ENCODE measurements at regions not wholly inside any gene's neighbourhood (a gene's known extent, or its start where the extent isn't known, plus 50 kb on each side); places are given as distances from the start of the nearest gene placed in this dataset.

DNA sequence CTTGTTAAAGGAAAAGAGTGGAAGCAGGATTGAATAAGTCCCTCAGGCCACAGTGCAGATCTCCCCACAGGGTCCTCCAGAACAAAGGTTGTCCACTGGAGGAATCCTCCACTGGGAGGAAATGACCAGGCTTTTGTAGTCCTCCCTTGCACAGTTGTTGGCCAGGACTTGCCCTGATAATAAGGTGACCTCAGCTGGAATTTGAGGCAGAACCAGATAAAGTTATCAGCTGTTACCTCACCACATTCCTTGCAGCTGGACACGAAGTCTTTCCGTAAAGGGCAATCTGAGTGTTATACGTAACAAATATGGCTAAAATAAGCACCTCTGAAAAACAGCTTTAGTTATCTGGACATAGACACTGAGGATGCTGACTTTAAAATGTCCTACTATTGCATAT is 83.5 kb upstream of the NAALADL2 start (continued):
- no peak for TF ChIP-seq CEBPZ (IDR thresholded peaks at IDR 0.05; ENCODE audit: low read depth, low read length)
- no peak for TF ChIP-seq SUZ12 (IDR thresholded peaks at IDR 0.05; ENCODE audit: unreplicated experiment)

DNA sequence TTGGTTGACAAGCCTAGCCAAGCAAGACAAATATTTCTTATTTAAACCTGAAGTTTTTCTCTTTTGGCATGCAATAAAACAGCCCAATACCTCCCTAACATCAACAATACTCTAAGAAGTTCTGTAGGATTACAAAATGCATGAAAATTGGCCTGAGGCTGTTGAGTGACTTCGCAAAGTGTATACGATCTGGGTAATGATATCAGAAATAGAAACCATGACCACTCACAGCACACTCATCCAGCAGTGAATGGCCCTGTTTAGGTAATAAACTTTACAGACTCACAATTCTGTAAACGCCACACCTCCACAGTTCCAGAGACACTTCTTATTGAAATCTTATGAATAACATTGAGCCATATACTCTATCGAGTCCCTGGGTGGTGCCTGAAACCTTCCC is 83.0 kb upstream of the NAALADL2 start:
- CTCF ChIA-PET, result no interaction called here
- DNase-seq (ENCODE audit: low read depth, low spot score) (no peak), ATAC-seq (no peak), FAIRE-seq (no peak)
- Histone ChIP-seq H3K36me3 (ENCODE audit: control insufficient read depth in 2 of 2, insufficient read depth in 2 of 2, low read length in 1 of 2) (no peaks in the 10 kb centered on the region), H3K9ac (ENCODE audit: control insufficient read depth, insufficient read depth, low read length) (no peak overlapping the region), H2AFZ (ENCODE audit: control insufficient read depth, low read depth, low read length) (no peak overlapping the region), H3K27ac (ENCODE audit: control insufficient read depth, insufficient read depth) (no peak overlapping the region), H3K4me1 (ENCODE audit: control insufficient read depth, insufficient read depth, low read length) (no peaks in the 10 kb centered on the region), H3K4me3 (no peak overlapping the region), H3K9me3 (replicated peaks; ENCODE audit: control insufficient read depth, insufficient read depth, low read length) (no peaks in the 10 kb centered on the region), H3K27me3 (replicated peaks in 1 of 2; ENCODE audit: control insufficient read depth in 2 of 2, insufficient read depth in 2 of 2, low read length in 1 of 2) (no peaks in the 10 kb centered on the region), H3K4me2 (ENCODE audit: control insufficient read depth, insufficient read depth) (no peak overlapping the region), H3K79me2 (ENCODE audit: control insufficient read depth, insufficient read depth, low read length) (no peaks in the 10 kb centered on the region), H4K20me1 (ENCODE audit: control insufficient read depth, insufficient read depth) (no peaks in the 10 kb centered on the region)
- in situ Hi-C loops (cut with MboI), result no loop called here
- SMC1A ChIA-PET (ENCODE audit: uncharacterized antibody, unreplicated experiment), result no interaction called here
- RAD21 ChIA-PET (ENCODE audit: unreplicated experiment), result no interaction called here
- 37% methylated on average over 4 of the region's 4 CpGs for WGBS (ENCODE audit: insufficient coverage, insufficient replicate concordance, low lambda C conversion rate, missing lambda C conversion rate)
- BruUV-seq (replicated peaks), result no TSS peak
- POLR2A ChIA-PET, result no interaction called here
- intact Hi-C loops (cut with micrococcal nuclease; ENCODE audit: unreplicated experiment), result no loop called here
- TF ChIP-seq IRF3 (IDR thresholded peaks at IDR 0.05) (no peak), SIX5 (IDR thresholded peaks at IDR 0.05; ENCODE audit: low read depth, low read length, severe bottlenecking) (no peak), RFX5 (IDR thresholded peaks at IDR 0.05; ENCODE audit: low read depth, low read length) (no peak), ZNF217 (IDR thresholded peaks at IDR 0.05) (no peak), NBN (IDR thresholded peaks at IDR 0.05) (no peak), KLF5 (IDR thresholded peaks at IDR 0.05; ENCODE audit: partially characterized antibody) (no peak), RELA (IDR thresholded peaks at IDR 0.05; ENCODE audit: borderline replicate concordance, partially characterized antibody) (no peak), SUPT20H (IDR thresholded peaks at IDR 0.05; ENCODE audit: borderline replicate concordance, control insufficient read depth, low read depth, low read length) (no peak)
- TF ChIP-seq, protein P1, sequence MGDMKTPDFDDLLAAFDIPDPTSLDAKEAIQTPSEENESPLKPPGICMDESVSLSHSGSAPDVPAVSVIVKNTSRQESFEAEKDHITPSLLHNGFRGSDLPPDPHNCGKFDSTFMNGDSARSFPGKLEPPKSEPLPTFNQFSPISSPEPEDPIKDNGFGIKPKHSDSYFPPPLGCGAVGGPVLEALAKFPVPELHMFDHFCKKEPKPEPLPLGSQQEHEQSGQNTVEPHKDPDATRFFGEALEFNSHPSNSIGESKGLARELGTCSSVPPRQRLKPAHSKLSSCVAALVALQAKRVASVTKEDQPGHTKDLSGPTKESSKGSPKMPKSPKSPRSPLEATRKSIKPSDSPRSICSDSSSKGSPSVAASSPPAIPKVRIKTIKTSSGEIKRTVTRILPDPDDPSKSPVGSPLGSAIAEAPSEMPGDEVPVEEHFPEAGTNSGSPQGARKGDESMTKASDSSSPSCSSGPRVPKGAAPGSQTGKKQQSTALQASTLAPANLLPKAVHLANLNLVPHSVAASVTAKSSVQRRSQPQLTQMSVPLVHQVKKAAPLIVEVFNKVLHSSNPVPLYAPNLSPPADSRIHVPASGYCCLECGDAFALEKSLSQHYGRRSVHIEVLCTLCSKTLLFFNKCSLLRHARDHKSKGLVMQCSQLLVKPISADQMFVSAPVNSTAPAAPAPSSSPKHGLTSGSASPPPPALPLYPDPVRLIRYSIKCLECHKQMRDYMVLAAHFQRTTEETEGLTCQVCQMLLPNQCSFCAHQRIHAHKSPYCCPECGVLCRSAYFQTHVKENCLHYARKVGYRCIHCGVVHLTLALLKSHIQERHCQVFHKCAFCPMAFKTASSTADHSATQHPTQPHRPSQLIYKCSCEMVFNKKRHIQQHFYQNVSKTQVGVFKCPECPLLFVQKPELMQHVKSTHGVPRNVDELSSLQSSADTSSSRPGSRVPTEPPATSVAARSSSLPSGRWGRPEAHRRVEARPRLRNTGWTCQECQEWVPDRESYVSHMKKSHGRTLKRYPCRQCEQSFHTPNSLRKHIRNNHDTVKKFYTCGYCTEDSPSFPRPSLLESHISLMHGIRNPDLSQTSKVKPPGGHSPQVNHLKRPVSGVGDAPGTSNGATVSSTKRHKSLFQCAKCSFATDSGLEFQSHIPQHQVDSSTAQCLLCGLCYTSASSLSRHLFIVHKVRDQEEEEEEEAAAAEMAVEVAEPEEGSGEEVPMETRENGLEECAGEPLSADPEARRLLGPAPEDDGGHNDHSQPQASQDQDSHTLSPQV (IDR thresholded peaks at IDR 0.05), result no peak
- TF ChIP-seq, protein P2, sequence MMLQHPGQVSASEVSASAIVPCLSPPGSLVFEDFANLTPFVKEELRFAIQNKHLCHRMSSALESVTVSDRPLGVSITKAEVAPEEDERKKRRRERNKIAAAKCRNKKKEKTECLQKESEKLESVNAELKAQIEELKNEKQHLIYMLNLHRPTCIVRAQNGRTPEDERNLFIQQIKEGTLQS (IDR thresholded peaks at IDR 0.05; ENCODE audit: borderline replicate concordance, extremely low read depth, low read depth, low read length), result no peak
- TF ChIP-seq, protein P3, sequence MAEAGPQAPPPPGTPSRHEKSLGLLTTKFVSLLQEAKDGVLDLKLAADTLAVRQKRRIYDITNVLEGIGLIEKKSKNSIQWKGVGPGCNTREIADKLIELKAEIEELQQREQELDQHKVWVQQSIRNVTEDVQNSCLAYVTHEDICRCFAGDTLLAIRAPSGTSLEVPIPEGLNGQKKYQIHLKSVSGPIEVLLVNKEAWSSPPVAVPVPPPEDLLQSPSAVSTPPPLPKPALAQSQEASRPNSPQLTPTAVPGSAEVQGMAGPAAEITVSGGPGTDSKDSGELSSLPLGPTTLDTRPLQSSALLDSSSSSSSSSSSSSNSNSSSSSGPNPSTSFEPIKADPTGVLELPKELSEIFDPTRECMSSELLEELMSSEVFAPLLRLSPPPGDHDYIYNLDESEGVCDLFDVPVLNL (IDR thresholded peaks at IDR 0.05; ENCODE audit: low read depth, low read length), result no peak
